ENCODE measurements at regions not wholly inside any gene's neighbourhood (a gene's known extent, or its start where the extent isn't known, plus 50 kb on each side); places are given as distances from the start of the nearest gene placed in this dataset.

DNA sequence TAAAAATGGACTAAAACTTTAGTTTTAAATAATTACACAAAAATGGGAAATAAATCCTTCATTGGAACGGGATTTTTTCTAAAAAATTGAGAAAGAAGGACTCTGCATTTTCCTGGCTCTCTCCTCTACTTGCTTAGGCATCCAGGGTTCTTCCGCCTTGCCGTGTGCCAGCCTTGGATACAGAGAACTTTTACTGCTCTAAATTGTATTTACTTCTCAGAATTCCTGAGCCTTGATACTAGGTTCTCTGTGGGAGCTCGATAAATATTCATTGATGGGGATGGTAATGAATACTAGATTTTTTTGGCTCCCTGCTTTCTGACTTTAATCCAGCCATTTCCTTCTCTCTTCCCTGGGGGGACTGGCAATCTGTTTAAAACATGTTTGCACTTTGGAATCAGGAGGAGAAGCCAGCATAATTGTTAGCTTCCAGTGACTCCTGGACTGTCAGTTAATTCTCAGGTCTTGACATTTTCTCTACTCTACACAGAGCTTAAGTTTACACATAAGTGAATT is 746.1 kb upstream of the LRRTM1 start:
- DNase-seq (ENCODE audit: low read depth, low spot score): no peak
- ChIA-PET RAD21 (ENCODE audit: unreplicated experiment) (no interaction called here), CTCF (no interaction called here), POLR2A (no interaction called here), SMC1A (ENCODE audit: uncharacterized antibody, unreplicated experiment) (interaction anchor here (0.6 kb wide), 1 partner anchor 16 kb away, joined by 3 read pairs; no protein-coding TSS in a partner anchor)
- H3K27ac ChIP-seq (ENCODE audit: control insufficient read depth, insufficient read depth): no peak overlapping the region
- no peaks in the 10 kb centered on the region for H3K4me1 ChIP-seq (ENCODE audit: control insufficient read depth, insufficient read depth, low read length)
- in situ Hi-C loops (cut with MboI): no loop called here
- H3K9ac ChIP-seq (ENCODE audit: control insufficient read depth, insufficient read depth, low read length): no peak overlapping the region
- H2AFZ ChIP-seq (ENCODE audit: control insufficient read depth, low read depth, low read length): no peak overlapping the region
- 9% methylated on average over 4 of the region's 4 CpGs for WGBS (ENCODE audit: insufficient coverage, insufficient replicate concordance, low lambda C conversion rate, missing lambda C conversion rate)
- BruUV-seq (replicated peaks): no TSS peak
- no peak for ATAC-seq
- H3K4me3 ChIP-seq: no peak overlapping the region
- no peak for FAIRE-seq
- H3K36me3 ChIP-seq (ENCODE audit: control insufficient read depth in 2 of 2, insufficient read depth in 2 of 2, low read length in 1 of 2): no peaks in the 10 kb centered on the region
- intact Hi-C loops (cut with micrococcal nuclease; ENCODE audit: unreplicated experiment): no loop called here
- no peak overlapping the region for H3K4me2 ChIP-seq (ENCODE audit: control insufficient read depth, insufficient read depth)
- H3K79me2 ChIP-seq (ENCODE audit: control insufficient read depth, insufficient read depth, low read length): no peaks in the 10 kb centered on the region
- H3K27me3 ChIP-seq (replicated peaks in 1 of 2; ENCODE audit: control insufficient read depth in 2 of 2, insufficient read depth in 2 of 2, low read length in 1 of 2): no peaks in the 10 kb centered on the region
- H3K9me3 ChIP-seq (replicated peaks; ENCODE audit: control insufficient read depth, insufficient read depth, low read length): no peaks in the 10 kb centered on the region
- H4K20me1 ChIP-seq (ENCODE audit: control insufficient read depth, insufficient read depth): no peaks in the 10 kb centered on the region
- TF ChIP-seq RELA (IDR thresholded peaks at IDR 0.05; ENCODE audit: borderline replicate concordance, partially characterized antibody): no peak
- TF ChIP-seq NFXL1 (IDR thresholded peaks at IDR 0.05; ENCODE audit: borderline replicate concordance): no peak
- no peak for TF ChIP-seq CBX5 (IDR thresholded peaks at IDR 0.05; ENCODE audit: low read depth)
- no peak for TF ChIP-seq HDAC2 (IDR thresholded peaks at IDR 0.05)
- TF ChIP-seq, protein P1, sequence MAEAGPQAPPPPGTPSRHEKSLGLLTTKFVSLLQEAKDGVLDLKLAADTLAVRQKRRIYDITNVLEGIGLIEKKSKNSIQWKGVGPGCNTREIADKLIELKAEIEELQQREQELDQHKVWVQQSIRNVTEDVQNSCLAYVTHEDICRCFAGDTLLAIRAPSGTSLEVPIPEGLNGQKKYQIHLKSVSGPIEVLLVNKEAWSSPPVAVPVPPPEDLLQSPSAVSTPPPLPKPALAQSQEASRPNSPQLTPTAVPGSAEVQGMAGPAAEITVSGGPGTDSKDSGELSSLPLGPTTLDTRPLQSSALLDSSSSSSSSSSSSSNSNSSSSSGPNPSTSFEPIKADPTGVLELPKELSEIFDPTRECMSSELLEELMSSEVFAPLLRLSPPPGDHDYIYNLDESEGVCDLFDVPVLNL (IDR thresholded peaks at IDR 0.05; ENCODE audit: low read depth, low read length): no peak
- no peak for TF ChIP-seq HDAC6 (IDR thresholded peaks at IDR 0.05; ENCODE audit: unreplicated experiment)
- TF ChIP-seq MEF2A (IDR thresholded peaks at IDR 0.05; ENCODE audit: insufficient read depth, low read depth, low read length): no peak
- TF ChIP-seq, protein P2, sequence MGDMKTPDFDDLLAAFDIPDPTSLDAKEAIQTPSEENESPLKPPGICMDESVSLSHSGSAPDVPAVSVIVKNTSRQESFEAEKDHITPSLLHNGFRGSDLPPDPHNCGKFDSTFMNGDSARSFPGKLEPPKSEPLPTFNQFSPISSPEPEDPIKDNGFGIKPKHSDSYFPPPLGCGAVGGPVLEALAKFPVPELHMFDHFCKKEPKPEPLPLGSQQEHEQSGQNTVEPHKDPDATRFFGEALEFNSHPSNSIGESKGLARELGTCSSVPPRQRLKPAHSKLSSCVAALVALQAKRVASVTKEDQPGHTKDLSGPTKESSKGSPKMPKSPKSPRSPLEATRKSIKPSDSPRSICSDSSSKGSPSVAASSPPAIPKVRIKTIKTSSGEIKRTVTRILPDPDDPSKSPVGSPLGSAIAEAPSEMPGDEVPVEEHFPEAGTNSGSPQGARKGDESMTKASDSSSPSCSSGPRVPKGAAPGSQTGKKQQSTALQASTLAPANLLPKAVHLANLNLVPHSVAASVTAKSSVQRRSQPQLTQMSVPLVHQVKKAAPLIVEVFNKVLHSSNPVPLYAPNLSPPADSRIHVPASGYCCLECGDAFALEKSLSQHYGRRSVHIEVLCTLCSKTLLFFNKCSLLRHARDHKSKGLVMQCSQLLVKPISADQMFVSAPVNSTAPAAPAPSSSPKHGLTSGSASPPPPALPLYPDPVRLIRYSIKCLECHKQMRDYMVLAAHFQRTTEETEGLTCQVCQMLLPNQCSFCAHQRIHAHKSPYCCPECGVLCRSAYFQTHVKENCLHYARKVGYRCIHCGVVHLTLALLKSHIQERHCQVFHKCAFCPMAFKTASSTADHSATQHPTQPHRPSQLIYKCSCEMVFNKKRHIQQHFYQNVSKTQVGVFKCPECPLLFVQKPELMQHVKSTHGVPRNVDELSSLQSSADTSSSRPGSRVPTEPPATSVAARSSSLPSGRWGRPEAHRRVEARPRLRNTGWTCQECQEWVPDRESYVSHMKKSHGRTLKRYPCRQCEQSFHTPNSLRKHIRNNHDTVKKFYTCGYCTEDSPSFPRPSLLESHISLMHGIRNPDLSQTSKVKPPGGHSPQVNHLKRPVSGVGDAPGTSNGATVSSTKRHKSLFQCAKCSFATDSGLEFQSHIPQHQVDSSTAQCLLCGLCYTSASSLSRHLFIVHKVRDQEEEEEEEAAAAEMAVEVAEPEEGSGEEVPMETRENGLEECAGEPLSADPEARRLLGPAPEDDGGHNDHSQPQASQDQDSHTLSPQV (IDR thresholded peaks at IDR 0.05): no peak
- TF ChIP-seq CHD4 (IDR thresholded peaks at IDR 0.05): no peak
- no peak for TF ChIP-seq POLR2AphosphoS2 (IDR thresholded peaks at IDR 0.05; ENCODE audit: low read depth, low read length)
- TF ChIP-seq, protein P3, sequence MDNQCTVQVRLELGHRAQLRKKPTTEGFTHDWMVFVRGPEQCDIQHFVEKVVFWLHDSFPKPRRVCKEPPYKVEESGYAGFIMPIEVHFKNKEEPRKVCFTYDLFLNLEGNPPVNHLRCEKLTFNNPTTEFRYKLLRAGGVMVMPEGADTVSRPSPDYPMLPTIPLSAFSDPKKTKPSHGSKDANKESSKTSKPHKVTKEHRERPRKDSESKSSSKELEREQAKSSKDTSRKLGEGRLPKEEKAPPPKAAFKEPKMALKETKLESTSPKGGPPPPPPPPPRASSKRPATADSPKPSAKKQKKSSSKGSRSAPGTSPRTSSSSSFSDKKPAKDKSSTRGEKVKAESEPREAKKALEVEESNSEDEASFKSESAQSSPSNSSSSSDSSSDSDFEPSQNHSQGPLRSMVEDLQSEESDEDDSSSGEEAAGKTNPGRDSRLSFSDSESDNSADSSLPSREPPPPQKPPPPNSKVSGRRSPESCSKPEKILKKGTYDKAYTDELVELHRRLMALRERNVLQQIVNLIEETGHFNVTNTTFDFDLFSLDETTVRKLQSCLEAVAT (IDR thresholded peaks at IDR 0.05): no peak
- TF ChIP-seq MTA2 (IDR thresholded peaks at IDR 0.05; ENCODE audit: low read depth): no peak
- no peak for TF ChIP-seq YY1 (IDR thresholded peaks at IDR 0.05; ENCODE audit: low read depth, low read length)
- no peak for TF ChIP-seq HCFC1 (IDR thresholded peaks at IDR 0.05; ENCODE audit: low read length)
- TF ChIP-seq, protein P4, sequence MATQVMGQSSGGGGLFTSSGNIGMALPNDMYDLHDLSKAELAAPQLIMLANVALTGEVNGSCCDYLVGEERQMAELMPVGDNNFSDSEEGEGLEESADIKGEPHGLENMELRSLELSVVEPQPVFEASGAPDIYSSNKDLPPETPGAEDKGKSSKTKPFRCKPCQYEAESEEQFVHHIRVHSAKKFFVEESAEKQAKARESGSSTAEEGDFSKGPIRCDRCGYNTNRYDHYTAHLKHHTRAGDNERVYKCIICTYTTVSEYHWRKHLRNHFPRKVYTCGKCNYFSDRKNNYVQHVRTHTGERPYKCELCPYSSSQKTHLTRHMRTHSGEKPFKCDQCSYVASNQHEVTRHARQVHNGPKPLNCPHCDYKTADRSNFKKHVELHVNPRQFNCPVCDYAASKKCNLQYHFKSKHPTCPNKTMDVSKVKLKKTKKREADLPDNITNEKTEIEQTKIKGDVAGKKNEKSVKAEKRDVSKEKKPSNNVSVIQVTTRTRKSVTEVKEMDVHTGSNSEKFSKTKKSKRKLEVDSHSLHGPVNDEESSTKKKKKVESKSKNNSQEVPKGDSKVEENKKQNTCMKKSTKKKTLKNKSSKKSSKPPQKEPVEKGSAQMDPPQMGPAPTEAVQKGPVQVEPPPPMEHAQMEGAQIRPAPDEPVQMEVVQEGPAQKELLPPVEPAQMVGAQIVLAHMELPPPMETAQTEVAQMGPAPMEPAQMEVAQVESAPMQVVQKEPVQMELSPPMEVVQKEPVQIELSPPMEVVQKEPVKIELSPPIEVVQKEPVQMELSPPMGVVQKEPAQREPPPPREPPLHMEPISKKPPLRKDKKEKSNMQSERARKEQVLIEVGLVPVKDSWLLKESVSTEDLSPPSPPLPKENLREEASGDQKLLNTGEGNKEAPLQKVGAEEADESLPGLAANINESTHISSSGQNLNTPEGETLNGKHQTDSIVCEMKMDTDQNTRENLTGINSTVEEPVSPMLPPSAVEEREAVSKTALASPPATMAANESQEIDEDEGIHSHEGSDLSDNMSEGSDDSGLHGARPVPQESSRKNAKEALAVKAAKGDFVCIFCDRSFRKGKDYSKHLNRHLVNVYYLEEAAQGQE (IDR thresholded peaks at IDR 0.05; ENCODE audit: low read depth, low read length): no peak
